GM21381 (cell line): ENCODE measurements at regions not wholly inside any gene's neighbourhood (a gene's known extent, or its start where the extent isn't known, plus 50 kb on each side); places are given as distances from the start of the nearest gene placed in this dataset.
"Not testable (repeated sequence)": the region's sequence is repeated elsewhere in the genome, so short reads cannot be mapped to it uniquely, and the experiment has no call there.

Source experiments
- ATAC-seq: cut with Tn5 transposase; IDR thresholded peaks from one replicate; pipeline ENCODE4 v1.9.1; 2021; ENCODE audit warnings: mild to moderate bottlenecking, moderate library complexity; ENCODE audit not compliant: unreplicated experiment

GRCh38 chr1:30120245-30121000 lies 603.0 kb downstream of the MATN1 start:
- ATAC-seq: no peak

GRCh38 chr1:30117685-30118084 lies 605.7 kb downstream of the MATN1 start:
- ATAC-seq: no peak

- ATAC-seq: no peak
These were observed 612.0 kb downstream of the MATN1 start for GRCh38 chr1:30111431-30111830.

- no peak for ATAC-seq
These were observed 612.5 kb downstream of the MATN1 start for GRCh38 chr1:30110846-30111245.

GRCh38 chr1:30109853-30110252 lies 613.5 kb downstream of the MATN1 start:
- ATAC-seq: no peak

- ATAC-seq: no peak
These were observed 615.2 kb downstream of the MATN1 start for GRCh38 chr1:30108186-30108585.

GRCh38 chr1:30106125-30106524 lies 617.3 kb downstream of the MATN1 start:
- no peak for ATAC-seq

- no peak for ATAC-seq
These were observed 618.8 kb downstream of the MATN1 start for GRCh38 chr1:30104551-30104950.

- ATAC-seq: no peak
These were observed 619.5 kb downstream of the MATN1 start for GRCh38 chr1:30103708-30104411.

- no peak for ATAC-seq
These were observed 620.8 kb downstream of the MATN1 start for GRCh38 chr1:30102605-30103004.

GRCh38 chr1:30101487-30102227 lies 621.7 kb downstream of the MATN1 start:
- no peak for ATAC-seq

GRCh38 chr1:30101016-30101415 lies 622.4 kb downstream of the MATN1 start:
- no peak for ATAC-seq

- no peak for ATAC-seq
These were observed 622.9 kb downstream of the MATN1 start for GRCh38 chr1:30100524-30100862.

- no peak for ATAC-seq
These were observed 623.5 kb downstream of the MATN1 start for GRCh38 chr1:30099587-30100523.

GRCh38 chr1:30097851-30098250 lies 625.5 kb downstream of the MATN1 start:
- not testable (repeated sequence) for ATAC-seq

GRCh38 chr1:30095451-30096025 lies 627.8 kb downstream of the MATN1 start:
- no peak for ATAC-seq

- ATAC-seq: no peak
These were observed 628.3 kb downstream of the MATN1 start for GRCh38 chr1:30095051-30095450.

- ATAC-seq: no peak
These were observed 631.1 kb downstream of the MATN1 start for GRCh38 chr1:30092051-30092858.

- no peak for ATAC-seq
These were observed 633.1 kb downstream of the MATN1 start for GRCh38 chr1:30090162-30090820.
